HG02759 (cell line): ENCODE measurements at regions not wholly inside any gene's neighbourhood (a gene's known extent, or its start where the extent isn't known, plus 50 kb on each side); places are given as distances from the start of the nearest gene placed in this dataset.
"Not testable (repeated sequence)": the region's sequence is repeated elsewhere in the genome, so short reads cannot be mapped to it uniquely, and the experiment has no call there.

Experiments used
- ATAC-seq: cut with Tn5 transposase; IDR thresholded peaks from one replicate; pipeline ENCODE4 v1.9.1; 2021; ENCODE audit warnings: mild to moderate bottlenecking, moderate library complexity; ENCODE audit not compliant: unreplicated experiment

DNA sequence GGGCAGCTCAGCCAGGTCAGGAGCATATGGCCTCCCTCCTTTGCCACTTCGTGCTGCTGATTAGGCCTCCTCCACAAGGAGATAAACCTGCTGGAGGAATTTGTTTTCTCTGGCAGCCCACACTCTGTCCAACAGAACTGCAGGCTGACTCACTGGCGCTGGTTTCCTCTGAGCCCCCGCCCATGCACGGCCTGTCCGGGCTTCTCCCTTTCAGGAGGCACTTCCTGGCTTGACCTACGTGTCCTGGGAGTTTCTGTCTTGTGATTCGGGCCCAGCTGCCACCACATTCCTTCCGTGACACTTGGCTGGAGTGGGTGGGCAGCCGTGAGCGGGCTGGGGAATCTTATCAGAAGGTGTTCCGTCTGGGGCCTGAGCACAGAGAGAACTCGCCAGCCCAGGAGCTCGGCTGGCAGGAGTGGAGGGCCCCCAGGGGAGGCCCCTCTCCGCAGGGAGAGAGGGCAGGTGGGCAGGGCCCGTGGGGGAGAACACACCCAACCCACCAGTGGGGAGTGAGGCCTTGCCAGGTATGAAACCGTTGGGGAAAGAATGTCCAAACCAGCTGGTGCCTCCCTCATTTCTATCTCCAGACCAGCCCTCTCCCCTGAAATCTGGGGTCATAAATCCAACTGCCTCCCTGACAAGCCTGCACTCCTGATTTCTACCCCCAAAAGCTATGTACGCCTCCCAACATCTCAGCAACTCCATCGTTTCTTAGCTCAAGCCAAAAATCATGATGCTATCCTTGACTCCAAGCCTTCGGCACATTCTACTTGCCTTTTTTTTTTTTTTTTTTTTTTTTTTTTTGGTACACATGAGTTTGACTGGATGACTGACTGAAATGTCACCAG lies 110.6 kb upstream of the MEF2A start:
- ATAC-seq: no peak

DNA sequence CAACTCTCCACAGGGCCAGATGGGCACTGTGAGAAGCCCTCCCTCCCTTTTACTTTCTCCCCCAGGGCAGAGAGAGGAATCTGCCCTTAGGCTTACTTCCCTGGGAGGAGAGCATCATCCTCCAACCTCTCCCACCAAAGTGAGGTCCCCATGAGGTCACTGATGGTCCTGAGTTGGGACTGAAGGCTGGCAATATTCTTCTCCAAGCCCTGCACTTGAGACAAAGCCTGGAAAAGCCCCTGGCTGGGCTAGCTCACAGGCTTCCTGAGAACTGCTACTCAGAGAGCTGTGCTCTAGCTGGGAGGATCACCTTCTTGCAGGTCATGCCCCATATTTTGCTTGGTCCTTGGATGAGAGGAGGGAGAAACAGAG lies 110.0 kb upstream of the MEF2A start:
- ATAC-seq: no peak

GRCh38 chr15:99464137-99464536 lies 101.6 kb upstream of the MEF2A start:
- no peak for ATAC-seq

- no peak for ATAC-seq
Observed at GRCh38 chr15:99466701-99467337, 99.0 kb upstream of the MEF2A start.

GRCh38 chr15:99467338-99467720 lies 98.5 kb upstream of the MEF2A start:
- ATAC-seq: no peak

DNA sequence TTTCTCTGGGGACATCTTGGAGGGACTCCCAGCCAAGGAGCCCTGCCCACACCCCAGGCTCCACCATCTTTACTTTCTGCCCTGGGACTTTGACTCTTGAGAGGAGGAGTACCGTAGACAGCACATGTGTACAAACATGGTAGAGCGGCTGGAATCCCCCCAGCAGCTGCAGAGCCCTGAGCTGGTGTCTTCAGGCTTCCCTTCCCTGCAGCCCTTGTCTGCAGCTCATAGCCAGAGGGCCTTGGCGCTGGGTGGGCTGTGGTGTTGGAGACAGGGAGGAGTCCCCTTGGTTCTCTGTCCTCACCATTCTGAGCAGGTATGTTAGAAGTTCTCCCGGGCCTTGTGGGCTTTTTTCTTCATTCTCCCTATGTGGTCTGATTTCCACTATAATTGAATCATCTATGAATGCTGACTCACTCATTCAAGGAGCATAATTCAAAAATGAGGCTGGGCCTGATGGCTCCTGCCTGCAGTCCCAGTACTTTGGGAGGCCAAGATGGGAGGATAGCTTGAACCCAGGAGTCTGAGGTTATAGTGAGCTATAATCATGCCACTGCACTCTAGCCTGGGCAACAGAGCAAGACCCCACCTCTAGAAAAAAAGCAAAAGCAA lies 97.8 kb upstream of the MEF2A start:
- ATAC-seq: no peak

- not testable (repeated sequence) for ATAC-seq
Observed at GRCh38 chr15:99470204-99470603, 95.6 kb upstream of the MEF2A start.

DNA sequence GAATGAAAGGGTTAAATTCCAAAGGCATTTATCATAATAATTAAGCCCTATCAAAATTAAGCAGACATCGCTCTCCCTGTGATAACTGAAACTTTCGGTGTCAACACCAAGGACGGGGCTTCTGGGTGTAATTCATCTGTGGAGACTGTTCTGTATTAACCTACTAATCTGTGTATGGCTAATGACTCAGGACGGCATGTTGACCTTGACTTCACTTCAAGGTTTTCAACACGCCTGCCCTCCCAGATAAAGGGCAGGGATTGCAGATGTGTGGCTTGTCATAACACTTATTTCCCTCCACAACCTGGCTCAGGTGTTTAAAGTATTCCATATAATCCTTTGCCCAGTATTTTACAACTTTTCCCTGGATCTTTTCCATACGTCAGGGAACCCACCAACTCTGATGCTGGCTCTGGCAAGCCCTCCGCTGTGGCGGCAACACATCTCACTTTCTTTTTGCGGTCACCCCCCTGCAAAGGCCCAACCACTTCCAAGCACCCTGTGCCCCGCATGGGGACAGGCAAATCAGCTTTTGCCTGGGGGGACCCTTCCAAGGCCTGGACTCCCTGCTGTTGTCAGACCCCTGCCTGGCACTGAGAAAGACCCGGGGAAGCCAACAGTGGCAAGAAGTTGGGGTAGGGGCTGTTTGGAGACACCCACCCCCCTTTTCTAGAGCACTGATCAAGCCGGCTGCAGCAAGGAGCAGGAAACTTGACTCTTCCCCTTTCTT lies 93.2 kb upstream of the MEF2A start:
- no peak for ATAC-seq

DNA sequence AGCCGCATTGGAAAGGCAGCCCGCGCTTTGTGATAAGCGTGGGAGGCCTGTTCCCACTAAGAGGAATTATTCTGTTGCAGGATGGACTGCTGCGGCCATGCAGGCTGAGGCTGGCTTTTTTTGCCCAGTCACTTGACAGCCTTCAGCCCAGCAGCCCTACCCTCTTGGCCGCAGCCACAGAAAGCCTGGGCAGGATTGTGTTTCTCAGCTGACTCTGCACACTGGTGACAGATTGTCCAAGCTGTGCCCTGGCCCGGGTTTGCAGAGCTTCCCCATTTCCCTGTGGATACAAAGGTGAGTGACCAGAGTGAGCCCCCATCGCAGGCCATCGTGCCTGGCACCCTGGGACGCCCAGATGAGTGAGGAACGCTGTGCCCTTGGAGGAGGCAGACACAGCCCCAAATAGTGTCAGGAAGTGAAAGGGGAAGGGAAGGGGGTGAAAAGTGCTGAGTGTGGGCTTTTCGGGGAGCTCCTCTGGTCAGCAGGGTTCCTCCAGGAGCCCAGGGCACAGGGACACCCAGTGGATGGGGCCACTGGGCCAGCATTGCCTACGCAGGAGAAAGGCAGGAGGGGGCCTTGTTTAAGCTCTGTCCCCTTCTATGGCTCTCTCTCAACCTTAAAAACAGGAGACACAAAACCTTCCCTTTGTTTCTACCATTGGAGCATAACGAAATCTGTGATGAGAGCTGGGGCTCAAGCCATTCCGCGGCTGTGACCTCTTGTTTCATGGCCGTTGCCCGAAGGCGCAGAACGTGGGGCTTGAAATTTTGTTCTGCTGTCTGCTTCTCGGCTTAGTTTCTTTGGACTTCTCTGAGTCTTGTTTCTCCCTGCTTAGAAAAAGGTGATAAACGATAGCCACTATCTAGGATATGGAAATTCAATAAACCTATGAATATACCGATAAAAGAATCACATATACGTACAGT lies 91.5 kb upstream of the MEF2A start:
- ATAC-seq: no peak

GRCh38 chr15:99474909-99475753 lies 90.7 kb upstream of the MEF2A start:
- no peak for ATAC-seq

DNA sequence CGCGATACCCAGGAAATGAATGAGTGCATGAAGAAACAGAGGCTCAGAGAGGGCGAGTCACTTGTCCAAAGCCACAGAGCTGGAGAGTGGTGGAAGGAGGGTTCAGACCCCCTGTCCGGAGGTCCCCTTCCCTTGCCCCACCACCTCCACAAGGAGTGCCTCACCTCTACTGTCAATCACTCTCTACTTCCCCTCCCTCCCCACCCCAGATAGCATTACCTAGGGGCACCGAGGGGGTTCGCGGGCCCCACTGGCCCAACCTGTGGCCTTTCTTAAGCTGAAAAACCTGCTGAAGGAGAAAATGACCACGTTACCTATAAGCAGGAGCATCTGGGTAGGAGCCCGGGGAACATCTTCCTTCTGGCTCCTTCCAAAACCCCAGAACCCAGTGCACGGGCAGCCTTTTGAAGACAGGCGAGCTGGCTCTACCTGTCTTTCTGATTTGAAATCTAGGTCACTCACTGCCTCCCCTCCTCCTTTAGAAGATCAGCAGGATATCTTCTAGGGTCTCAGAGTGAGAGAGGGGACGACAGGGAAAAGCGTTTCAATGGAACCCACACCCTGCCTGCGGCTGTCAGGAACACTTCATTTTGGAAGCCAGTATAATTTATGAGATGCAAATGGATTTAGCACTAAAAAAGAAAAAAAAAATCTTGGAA lies 89.9 kb upstream of the MEF2A start:
- ATAC-seq: no peak

GRCh38 chr15:99476413-99477222 lies 89.2 kb upstream of the MEF2A start:
- peak; percentile 68 for ATAC-seq

GRCh38 chr15:99477791-99478471 lies 87.9 kb upstream of the MEF2A start:
- no peak for ATAC-seq

DNA sequence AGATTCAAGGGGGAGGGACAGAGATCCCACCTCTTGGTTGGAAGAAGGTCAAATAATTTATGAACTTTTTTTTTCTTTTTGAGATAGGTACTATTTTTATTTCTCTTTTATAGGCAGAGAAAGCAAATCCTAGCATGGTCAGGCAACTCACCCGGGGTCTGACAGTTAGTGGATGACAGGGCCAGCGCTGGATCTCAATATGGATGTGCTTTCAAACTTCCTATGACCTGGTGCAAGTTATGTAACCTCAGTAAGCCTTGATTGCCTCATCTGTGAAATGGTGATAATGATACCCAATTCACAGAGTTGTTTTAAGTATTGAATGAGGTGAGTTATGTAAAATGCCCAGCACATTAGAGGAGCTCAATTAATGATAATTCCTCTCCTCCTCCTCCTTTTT lies 86.8 kb upstream of the MEF2A start:
- ATAC-seq: no peak

DNA sequence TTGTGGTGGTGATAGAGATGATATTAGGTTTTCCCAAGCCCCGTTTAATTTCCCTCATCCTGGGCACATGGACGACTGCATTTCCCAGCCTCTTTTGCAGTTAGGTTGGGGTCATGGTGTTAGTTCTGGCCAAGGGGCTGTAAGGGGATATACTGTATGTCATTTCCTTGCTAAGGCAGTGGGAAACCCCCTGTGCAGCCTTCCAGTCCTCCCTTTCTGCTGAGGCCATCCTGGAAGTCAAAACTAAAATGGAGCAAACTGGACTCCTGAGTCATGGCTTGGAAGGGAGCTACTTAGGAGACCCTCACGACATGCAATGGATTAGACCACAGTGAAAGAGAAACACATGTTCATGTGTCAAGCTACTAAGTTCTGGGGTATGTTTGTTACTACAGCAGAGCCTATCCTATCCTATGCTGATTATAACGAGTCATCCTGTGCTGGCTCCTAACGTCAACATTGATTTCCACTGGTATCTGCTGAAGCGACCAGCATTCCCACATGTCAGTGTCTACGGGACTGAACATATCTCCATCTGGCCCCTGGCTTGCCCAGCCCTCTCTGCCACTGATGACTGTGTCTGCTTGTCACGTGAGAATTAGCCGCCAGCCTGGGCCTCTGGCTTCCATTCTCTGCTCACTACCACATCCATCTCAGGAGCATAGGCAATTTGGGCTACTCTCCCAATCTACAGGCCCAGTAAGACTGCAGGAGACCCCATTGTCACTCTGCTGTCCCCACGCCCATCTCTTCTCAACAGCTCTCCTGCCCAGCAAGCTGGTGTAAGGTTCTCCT lies 85.6 kb upstream of the MEF2A start:
- no peak for ATAC-seq

GRCh38 chr15:99481113-99481950 lies 84.5 kb upstream of the MEF2A start:
- no peak for ATAC-seq
